Chondrocyte (in vitro differentiated cells): ENCODE measurements at regions not wholly inside any gene's neighbourhood (a gene's known extent, or its start where the extent isn't known, plus 50 kb on each side); places are given as distances from the start of the nearest gene placed in this dataset.

ENCODE experiments used
- DNase-seq: peaks from one replicate; pipeline ENCODE4 v3.0.0; 2021; ENCODE audit warnings: mixed read lengths, low spot score
- H3K27ac Mint-ChIP-seq: one replicate; pipeline ENCODE4 v1.8.0; 2021; ENCODE audit warnings: mild to moderate bottlenecking, moderate library complexity, mixed read lengths; ENCODE audit not compliant: unreplicated experiment
- H3K27me3 Mint-ChIP-seq: 2 replicates; pipeline ENCODE4 v1.8.0; 2021; ENCODE audit warnings: low read depth, mixed read lengths
- H3K36me3 Mint-ChIP-seq: 2 replicates; pipeline ENCODE4 v1.8.0; 2021; ENCODE audit warnings: low read depth, mixed read lengths
- H3K4me1 Mint-ChIP-seq: 2 replicates; pipeline ENCODE4 v1.8.0; 2021; ENCODE audit warnings: low read depth, mild to moderate bottlenecking, mixed read lengths
- H3K4me3 Mint-ChIP-seq: one replicate; pipeline ENCODE4 v1.8.0; 2021; ENCODE audit warnings: mild to moderate bottlenecking, moderate library complexity, mixed read lengths; ENCODE audit not compliant: unreplicated experiment
- H3K9me3 Mint-ChIP-seq: 2 replicates; pipeline ENCODE4 v1.8.0; 2021; ENCODE audit warnings: low read depth, mixed read lengths
- CTCF ChIP-seq: fragments of 200-600 bp; sonication (generic); IDR thresholded peaks from 2 replicates; pipeline ENCODE4 v1.5.0; 2021; ENCODE audit warnings: antibody characterized with exemption, mild to moderate bottlenecking, moderate library complexity

- Mint-ChIP-seq H3K27me3 (no peaks in the 10 kb centered on the region), H3K9me3 (peaks cover 23% of the 10 kb centered on the region), H3K27ac (no peak overlapping the region), H3K36me3 (peaks cover 4% of the 10 kb centered on the region), H3K4me1 (peaks cover 31% of the 10 kb centered on the region), H3K4me3 (no peak overlapping the region)
- TF ChIP-seq CTCF: no peak
- DNase-seq: no peak
Observed at GRCh38 chr21:27293239-27293638, 326.4 kb upstream of the ADAMTS5 start.

- Mint-ChIP-seq H3K9me3 (peaks cover 27% of the 10 kb centered on the region), H3K4me3 (no peak overlapping the region), H3K4me1 (peaks cover 36% of the 10 kb centered on the region), H3K36me3 (peaks cover 4% of the 10 kb centered on the region), H3K27me3 (no peaks in the 10 kb centered on the region), H3K27ac (no peak overlapping the region)
- DNase-seq: no peak
- no peak for TF ChIP-seq CTCF
Observed at GRCh38 chr21:27292783-27293182, 325.9 kb upstream of the ADAMTS5 start.

GRCh38 chr21:27292229-27292628 lies 325.3 kb upstream of the ADAMTS5 start:
- H3K4me1 Mint-ChIP-seq: peaks cover 41% of the 10 kb centered on the region
- DNase-seq: no peak
- no peaks in the 10 kb centered on the region for H3K27me3 Mint-ChIP-seq
- H3K27ac Mint-ChIP-seq: no peak overlapping the region
- TF ChIP-seq CTCF: no peak
- peaks cover 32% of the 10 kb centered on the region for H3K9me3 Mint-ChIP-seq
- no peak overlapping the region for H3K4me3 Mint-ChIP-seq
- H3K36me3 Mint-ChIP-seq: peaks cover 4% of the 10 kb centered on the region

- peak overlapping the region; percentile 14 for H3K27ac Mint-ChIP-seq
- H3K9me3 Mint-ChIP-seq: peaks cover 24% of the 10 kb centered on the region
- TF ChIP-seq CTCF: no peak
- H3K4me3 Mint-ChIP-seq: no peak overlapping the region
- H3K4me1 Mint-ChIP-seq: peaks cover 50% of the 10 kb centered on the region
- no peaks in the 10 kb centered on the region for H3K27me3 Mint-ChIP-seq
- DNase-seq: no peak
- no peaks in the 10 kb centered on the region for H3K36me3 Mint-ChIP-seq
Observed at GRCh38 chr21:27291006-27291405, 324.1 kb upstream of the ADAMTS5 start.

GRCh38 chr21:27290028-27290427 lies 323.1 kb upstream of the ADAMTS5 start:
- Mint-ChIP-seq H3K27me3 (no peaks in the 10 kb centered on the region), H3K4me1 (peaks cover 50% of the 10 kb centered on the region), H3K9me3 (peaks cover 17% of the 10 kb centered on the region), H3K36me3 (no peaks in the 10 kb centered on the region), H3K4me3 (no peak overlapping the region), H3K27ac (peak overlapping the region; percentile 14)
- no peak for TF ChIP-seq CTCF
- DNase-seq: no peak
